ENCODE measurements at regions not wholly inside any gene's neighbourhood (a gene's known extent, or its start where the extent isn't known, plus 50 kb on each side); places are given as distances from the start of the nearest gene placed in this dataset.
A peak's percentile ranks its signal among the peaks of the same experiment; 100 is the strongest.
"Not testable (repeated sequence)": the region's sequence is repeated elsewhere in the genome, so short reads cannot be mapped to it uniquely, and the experiment has no call there.

GRCh38 chr12:19804737-19805136 lies 365.4 kb downstream of the AEBP2 start:
- H3K4me3 Mint-ChIP-seq, result no peak overlapping the region
- no peak overlapping the region for H3K27ac Mint-ChIP-seq
- peaks cover 5% of the 10 kb centered on the region for H3K9me3 Mint-ChIP-seq
- no peaks in the 10 kb centered on the region for H3K27me3 Mint-ChIP-seq (ENCODE audit: insufficient read depth)
- no peaks in the 10 kb centered on the region for H3K36me3 Mint-ChIP-seq (ENCODE audit: low read depth)
- no peak for DNase-seq (ENCODE audit: low spot score)
- H3K4me1 Mint-ChIP-seq (ENCODE audit: low read depth), result no peaks in the 10 kb centered on the region
- intact Hi-C loops (cut with micrococcal nuclease), result no loop called here

GRCh38 chr12:19808371-19808770 lies 369.1 kb downstream of the AEBP2 start:
- intact Hi-C loops (cut with micrococcal nuclease), result no loop called here
- no peak overlapping the region for H3K4me3 Mint-ChIP-seq
- no peak overlapping the region for H3K27ac Mint-ChIP-seq
- DNase-seq (ENCODE audit: low spot score), result no peak
- H3K36me3 Mint-ChIP-seq (ENCODE audit: low read depth), result no peaks in the 10 kb centered on the region
- H3K4me1 Mint-ChIP-seq (ENCODE audit: low read depth), result no peaks in the 10 kb centered on the region
- H3K9me3 Mint-ChIP-seq, result peaks cover 9% of the 10 kb centered on the region
- H3K27me3 Mint-ChIP-seq (ENCODE audit: insufficient read depth), result no peaks in the 10 kb centered on the region

- no peak for DNase-seq (ENCODE audit: low spot score)
- Mint-ChIP-seq H3K4me1 (ENCODE audit: low read depth) (no peaks in the 10 kb centered on the region), H3K27ac (no peak overlapping the region), H3K4me3 (no peak overlapping the region), H3K27me3 (ENCODE audit: insufficient read depth) (no peaks in the 10 kb centered on the region), H3K9me3 (peaks cover 9% of the 10 kb centered on the region), H3K36me3 (ENCODE audit: low read depth) (no peaks in the 10 kb centered on the region)
- intact Hi-C loops (cut with micrococcal nuclease), result no loop called here
Observed at GRCh38 chr12:19810213-19810612, 370.9 kb downstream of the AEBP2 start.

- no peaks in the 10 kb centered on the region for H3K27me3 Mint-ChIP-seq (ENCODE audit: insufficient read depth)
- H3K27ac Mint-ChIP-seq, result no peak overlapping the region
- no peaks in the 10 kb centered on the region for H3K36me3 Mint-ChIP-seq (ENCODE audit: low read depth)
- H3K9me3 Mint-ChIP-seq, result peaks cover 9% of the 10 kb centered on the region
- no peaks in the 10 kb centered on the region for H3K4me1 Mint-ChIP-seq (ENCODE audit: low read depth)
- intact Hi-C loops (cut with micrococcal nuclease), result no loop called here
- H3K4me3 Mint-ChIP-seq, result no peak overlapping the region
- no peak for DNase-seq (ENCODE audit: low spot score)
Observed at GRCh38 chr12:19811922-19812321, 372.6 kb downstream of the AEBP2 start.

- no peak for DNase-seq (ENCODE audit: low spot score)
- intact Hi-C loops (cut with micrococcal nuclease), result no loop called here
- Mint-ChIP-seq H3K9me3 (peaks cover 10% of the 10 kb centered on the region), H3K4me3 (no peak overlapping the region), H3K36me3 (ENCODE audit: low read depth) (no peaks in the 10 kb centered on the region), H3K27ac (no peak overlapping the region), H3K4me1 (ENCODE audit: low read depth) (no peaks in the 10 kb centered on the region), H3K27me3 (ENCODE audit: insufficient read depth) (no peaks in the 10 kb centered on the region)
Observed at GRCh38 chr12:19819231-19819630, 379.9 kb downstream of the AEBP2 start.

- Mint-ChIP-seq H3K36me3 (ENCODE audit: low read depth) (no peaks in the 10 kb centered on the region), H3K4me3 (no peak overlapping the region), H3K27me3 (ENCODE audit: insufficient read depth) (no peaks in the 10 kb centered on the region), H3K27ac (no peak overlapping the region), H3K4me1 (ENCODE audit: low read depth) (no peaks in the 10 kb centered on the region), H3K9me3 (peaks cover 31% of the 10 kb centered on the region)
- DNase-seq (ENCODE audit: low spot score), result no peak
- intact Hi-C loops (cut with micrococcal nuclease), result no loop called here
Observed at GRCh38 chr12:19822476-19822875, 383.2 kb downstream of the AEBP2 start.

GRCh38 chr12:19823326-19823725 lies 384.0 kb downstream of the AEBP2 start:
- peaks cover 31% of the 10 kb centered on the region for H3K9me3 Mint-ChIP-seq
- DNase-seq (ENCODE audit: low spot score); H3K27me3 Mint-ChIP-seq (ENCODE audit: insufficient read depth); H3K4me1 Mint-ChIP-seq (ENCODE audit: low read depth); H3K36me3 Mint-ChIP-seq (ENCODE audit: low read depth); H3K4me3 Mint-ChIP-seq; intact Hi-C loops (cut with micrococcal nuclease); H3K27ac Mint-ChIP-seq: not testable (repeated sequence)

- H3K4me1 Mint-ChIP-seq (ENCODE audit: low read depth), result peaks cover 8% of the 10 kb centered on the region
- no peaks in the 10 kb centered on the region for H3K27me3 Mint-ChIP-seq (ENCODE audit: insufficient read depth)
- no peak overlapping the region for H3K4me3 Mint-ChIP-seq
- intact Hi-C loops (cut with micrococcal nuclease), result no loop called here
- H3K36me3 Mint-ChIP-seq (ENCODE audit: low read depth), result no peaks in the 10 kb centered on the region
- no peak for DNase-seq (ENCODE audit: low spot score)
- peaks cover 35% of the 10 kb centered on the region for H3K9me3 Mint-ChIP-seq
- no peak overlapping the region for H3K27ac Mint-ChIP-seq
Observed at GRCh38 chr12:19826980-19827550, 387.8 kb downstream of the AEBP2 start.

GRCh38 chr12:19829100-19829853 lies 390.0 kb downstream of the AEBP2 start:
- H3K9me3 Mint-ChIP-seq, result peaks cover 28% of the 10 kb centered on the region
- intact Hi-C loops (cut with micrococcal nuclease), result no loop called here
- peak overlapping the region; percentile 12 for H3K27ac Mint-ChIP-seq
- H3K27me3 Mint-ChIP-seq (ENCODE audit: insufficient read depth), result no peaks in the 10 kb centered on the region
- H3K4me1 Mint-ChIP-seq (ENCODE audit: low read depth), result peaks cover 8% of the 10 kb centered on the region
- DNase-seq (ENCODE audit: low spot score), result no peak
- no peak overlapping the region for H3K4me3 Mint-ChIP-seq
- no peaks in the 10 kb centered on the region for H3K36me3 Mint-ChIP-seq (ENCODE audit: low read depth)

- peaks cover 8% of the 10 kb centered on the region for H3K4me1 Mint-ChIP-seq (ENCODE audit: low read depth)
- H3K4me3 Mint-ChIP-seq, result no peak overlapping the region
- H3K9me3 Mint-ChIP-seq, result peaks cover 17% of the 10 kb centered on the region
- no peak for DNase-seq (ENCODE audit: low spot score)
- H3K27me3 Mint-ChIP-seq (ENCODE audit: insufficient read depth), result no peaks in the 10 kb centered on the region
- intact Hi-C loops (cut with micrococcal nuclease), result loop anchor here (1.0 kb wide), 1 partner anchor 29 kb away; no protein-coding TSS in a partner anchor
- H3K27ac Mint-ChIP-seq, result peak overlapping the region; percentile 36
- no peaks in the 10 kb centered on the region for H3K36me3 Mint-ChIP-seq (ENCODE audit: low read depth)
Observed at GRCh38 chr12:19830446-19830845, 391.2 kb downstream of the AEBP2 start.

- no peak overlapping the region for H3K4me3 Mint-ChIP-seq
- no peaks in the 10 kb centered on the region for H3K27me3 Mint-ChIP-seq (ENCODE audit: insufficient read depth)
- H3K36me3 Mint-ChIP-seq (ENCODE audit: low read depth), result no peaks in the 10 kb centered on the region
- H3K9me3 Mint-ChIP-seq, result peaks cover 11% of the 10 kb centered on the region
- no peak overlapping the region for H3K27ac Mint-ChIP-seq
- intact Hi-C loops (cut with micrococcal nuclease), result loop anchor here (1.0 kb wide), 2 partner anchors 77 to 155 kb away; no protein-coding TSS in a partner anchor
- H3K4me1 Mint-ChIP-seq (ENCODE audit: low read depth), result peaks cover 8% of the 10 kb centered on the region
- DNase-seq (ENCODE audit: low spot score), result no peak
Observed at GRCh38 chr12:19833775-19834501, 394.6 kb downstream of the AEBP2 start.

- DNase-seq (ENCODE audit: low spot score), result no peak
- peaks cover 8% of the 10 kb centered on the region for H3K4me1 Mint-ChIP-seq (ENCODE audit: low read depth)
- H3K9me3 Mint-ChIP-seq, result peaks cover 11% of the 10 kb centered on the region
- no peaks in the 10 kb centered on the region for H3K27me3 Mint-ChIP-seq (ENCODE audit: insufficient read depth)
- no peaks in the 10 kb centered on the region for H3K36me3 Mint-ChIP-seq (ENCODE audit: low read depth)
- no peak overlapping the region for H3K4me3 Mint-ChIP-seq
- no peak overlapping the region for H3K27ac Mint-ChIP-seq
- intact Hi-C loops (cut with micrococcal nuclease), result loop anchor here (1.0 kb wide), 2 partner anchors 77 to 155 kb away; no protein-coding TSS in a partner anchor
Observed at GRCh38 chr12:19834592-19834991, 395.3 kb downstream of the AEBP2 start.

GRCh38 chr12:19836056-19836455 lies 396.8 kb downstream of the AEBP2 start:
- no peaks in the 10 kb centered on the region for H3K36me3 Mint-ChIP-seq (ENCODE audit: low read depth)
- no peak overlapping the region for H3K27ac Mint-ChIP-seq
- no peaks in the 10 kb centered on the region for H3K27me3 Mint-ChIP-seq (ENCODE audit: insufficient read depth)
- no peaks in the 10 kb centered on the region for H3K4me1 Mint-ChIP-seq (ENCODE audit: low read depth)
- no peak for DNase-seq (ENCODE audit: low spot score)
- H3K9me3 Mint-ChIP-seq, result peaks cover 3% of the 10 kb centered on the region
- H3K4me3 Mint-ChIP-seq, result no peak overlapping the region
- intact Hi-C loops (cut with micrococcal nuclease), result no loop called here
